ENCODE measurements at regions not wholly inside any gene's neighbourhood (a gene's known extent, or its start where the extent isn't known, plus 50 kb on each side); places are given as distances from the start of the nearest gene placed in this dataset.

DNA sequence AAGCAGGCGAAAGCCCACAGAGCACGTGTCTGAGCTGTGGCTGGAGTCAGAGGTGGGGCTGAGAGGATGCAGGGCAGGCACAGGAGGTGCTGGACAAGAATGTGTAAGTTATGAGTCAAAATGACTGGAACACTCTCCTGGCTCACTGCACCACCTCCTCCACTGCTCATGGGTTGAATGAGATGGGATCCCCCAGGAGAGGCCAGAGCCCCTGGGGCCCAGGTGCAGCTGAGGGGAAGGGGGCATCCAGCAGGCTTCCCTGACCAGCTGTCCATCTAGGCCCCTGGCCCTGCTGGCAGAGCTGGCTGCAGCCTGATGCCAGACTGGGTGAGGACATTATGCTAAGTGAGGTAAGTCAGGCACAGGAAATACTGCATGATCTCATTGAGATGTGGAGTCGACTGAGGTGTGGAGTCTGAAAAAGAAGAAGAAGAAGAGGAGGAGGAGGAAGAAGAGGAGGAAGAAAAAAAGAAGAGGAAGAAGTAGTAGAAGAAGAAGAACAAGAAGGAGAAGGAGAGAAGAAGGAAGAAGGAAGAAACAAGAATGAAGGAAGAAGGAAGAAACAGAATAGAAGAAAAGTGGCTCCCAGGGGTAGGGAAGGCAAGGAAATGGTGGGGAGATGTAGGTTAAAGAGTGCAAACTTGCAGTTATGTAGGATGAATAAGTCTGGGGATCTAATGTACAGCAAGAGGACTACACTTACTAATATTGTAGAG lies 747.4 kb downstream of the UQCRFS1 start:
- H3K9me3 ChIP-seq (replicated peaks; ENCODE audit: low read length), result no peaks in the 10 kb centered on the region
- no peak overlapping the region for H3K9ac ChIP-seq (ENCODE audit: low read depth, low read length)
- no peaks in the 10 kb centered on the region for H3K36me3 ChIP-seq (ENCODE audit: insufficient read depth, low read length)
- no peak overlapping the region for H3K4me3 ChIP-seq (ENCODE audit: low read length)
- no peaks in the 10 kb centered on the region for H3K27me3 ChIP-seq (ENCODE audit: control insufficient read depth, insufficient read depth, low read length)
- no peak overlapping the region for H3K4me2 ChIP-seq (ENCODE audit: low read length)
- H3K4me1 ChIP-seq (ENCODE audit: control insufficient read depth, insufficient read depth, low read length), result peaks cover 28% of the 10 kb centered on the region

DNA sequence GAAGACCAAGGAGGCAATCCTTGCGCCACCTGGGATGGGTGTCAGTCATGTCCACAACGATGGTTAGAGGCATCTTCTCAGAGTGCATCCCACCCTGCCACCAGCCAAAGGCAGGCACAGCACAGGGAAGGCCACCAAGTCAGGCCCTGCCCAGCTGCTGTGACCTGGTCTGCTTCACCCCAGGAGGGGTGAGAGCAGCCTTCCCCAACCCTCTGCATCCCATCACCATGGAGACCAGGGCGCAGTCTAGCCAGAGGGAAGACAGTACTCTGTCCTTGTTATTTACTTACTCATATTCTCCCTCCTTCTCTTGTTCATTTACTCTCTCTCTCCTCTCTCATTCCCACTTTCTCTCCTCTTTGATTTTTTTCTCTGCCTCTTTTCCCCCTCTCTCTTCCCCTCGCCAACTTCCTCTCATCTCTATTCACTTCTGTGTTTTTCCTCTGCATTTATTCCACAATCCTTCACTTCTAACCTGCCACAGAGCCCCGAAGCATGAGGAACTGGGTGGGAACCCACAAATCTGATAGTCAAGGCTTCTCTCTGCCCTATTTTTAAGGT lies 749.4 kb downstream of the UQCRFS1 start:
- Histone ChIP-seq H3K4me3 (ENCODE audit: low read length) (no peak overlapping the region), H3K4me2 (ENCODE audit: low read length) (no peak overlapping the region), H3K4me1 (ENCODE audit: control insufficient read depth, insufficient read depth, low read length) (peaks cover 16% of the 10 kb centered on the region), H3K27me3 (ENCODE audit: control insufficient read depth, insufficient read depth, low read length) (no peaks in the 10 kb centered on the region), H3K9me3 (replicated peaks; ENCODE audit: low read length) (no peaks in the 10 kb centered on the region), H3K9ac (ENCODE audit: low read depth, low read length) (no peak overlapping the region), H3K36me3 (ENCODE audit: insufficient read depth, low read length) (no peaks in the 10 kb centered on the region)

- no peak overlapping the region for H3K9ac ChIP-seq (ENCODE audit: low read depth, low read length)
- H3K27me3 ChIP-seq (ENCODE audit: control insufficient read depth, insufficient read depth, low read length), result no peaks in the 10 kb centered on the region
- no peak overlapping the region for H3K4me3 ChIP-seq (ENCODE audit: low read length)
- H3K9me3 ChIP-seq (replicated peaks; ENCODE audit: low read length), result no peaks in the 10 kb centered on the region
- H3K36me3 ChIP-seq (ENCODE audit: insufficient read depth, low read length), result no peaks in the 10 kb centered on the region
- no peak overlapping the region for H3K4me2 ChIP-seq (ENCODE audit: low read length)
- no peaks in the 10 kb centered on the region for H3K4me1 ChIP-seq (ENCODE audit: control insufficient read depth, insufficient read depth, low read length)
These were observed 755.3 kb downstream of the UQCRFS1 start for GRCh38 chr19:28457620-28458019.

GRCh38 chr19:28456708-28457320 lies 756.1 kb downstream of the UQCRFS1 start:
- no peaks in the 10 kb centered on the region for H3K36me3 ChIP-seq (ENCODE audit: insufficient read depth, low read length)
- no peaks in the 10 kb centered on the region for H3K9me3 ChIP-seq (replicated peaks; ENCODE audit: low read length)
- H3K27me3 ChIP-seq (ENCODE audit: control insufficient read depth, insufficient read depth, low read length), result no peaks in the 10 kb centered on the region
- no peak overlapping the region for H3K4me3 ChIP-seq (ENCODE audit: low read length)
- no peak overlapping the region for H3K4me2 ChIP-seq (ENCODE audit: low read length)
- no peaks in the 10 kb centered on the region for H3K4me1 ChIP-seq (ENCODE audit: control insufficient read depth, insufficient read depth, low read length)
- H3K9ac ChIP-seq (ENCODE audit: low read depth, low read length), result no peak overlapping the region

GRCh38 chr19:28456252-28456651 lies 756.7 kb downstream of the UQCRFS1 start:
- Histone ChIP-seq H3K4me2 (ENCODE audit: low read length) (no peak overlapping the region), H3K9me3 (replicated peaks; ENCODE audit: low read length) (no peaks in the 10 kb centered on the region), H3K4me1 (ENCODE audit: control insufficient read depth, insufficient read depth, low read length) (no peaks in the 10 kb centered on the region), H3K36me3 (ENCODE audit: insufficient read depth, low read length) (no peaks in the 10 kb centered on the region), H3K9ac (ENCODE audit: low read depth, low read length) (no peak overlapping the region), H3K4me3 (ENCODE audit: low read length) (no peak overlapping the region), H3K27me3 (ENCODE audit: control insufficient read depth, insufficient read depth, low read length) (no peaks in the 10 kb centered on the region)

DNA sequence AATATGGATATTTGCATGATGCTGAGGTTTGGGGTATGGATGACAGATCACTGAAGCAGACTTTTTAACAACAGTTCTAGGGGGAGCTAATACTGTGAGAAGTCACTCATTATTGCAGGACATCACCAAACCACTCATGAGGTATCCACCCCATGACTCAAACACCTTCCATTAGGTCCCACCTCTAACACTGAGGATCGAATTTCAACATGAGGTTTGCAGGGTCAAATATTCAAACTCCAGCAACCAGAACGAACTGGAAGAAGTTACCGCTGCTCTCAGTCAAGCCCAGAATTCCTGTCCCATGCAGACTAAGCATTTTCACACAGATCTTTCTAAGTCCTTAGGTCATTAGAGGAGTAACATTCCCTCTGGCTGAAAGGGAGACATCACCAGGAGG lies 758.9 kb downstream of the UQCRFS1 start:
- Histone ChIP-seq H3K4me3 (ENCODE audit: low read length) (no peak overlapping the region), H3K27me3 (ENCODE audit: control insufficient read depth, insufficient read depth, low read length) (no peaks in the 10 kb centered on the region), H3K36me3 (ENCODE audit: insufficient read depth, low read length) (no peaks in the 10 kb centered on the region), H3K4me2 (ENCODE audit: low read length) (no peak overlapping the region), H3K4me1 (ENCODE audit: control insufficient read depth, insufficient read depth, low read length) (no peaks in the 10 kb centered on the region), H3K9me3 (replicated peaks; ENCODE audit: low read length) (no peaks in the 10 kb centered on the region), H3K9ac (ENCODE audit: low read depth, low read length) (no peak overlapping the region)

DNA sequence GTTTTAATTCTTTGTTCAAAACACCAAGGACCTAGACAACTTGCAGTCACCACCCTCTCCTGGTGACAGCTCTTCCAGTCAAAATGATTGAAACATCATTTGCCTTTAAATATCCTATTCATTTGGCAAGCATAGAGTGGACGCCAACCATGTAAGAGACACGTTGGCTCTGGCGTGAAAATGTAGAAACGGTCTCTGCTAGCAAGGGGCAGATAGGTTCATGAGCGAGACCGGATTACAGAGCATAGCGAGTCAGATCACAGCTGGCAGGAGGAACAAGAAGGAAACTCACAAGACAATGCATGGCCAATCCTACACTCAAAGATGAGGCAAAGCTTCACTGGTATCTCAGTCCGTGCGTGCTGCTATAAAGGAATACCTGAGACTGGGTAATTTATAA lies 759.5 kb downstream of the UQCRFS1 start:
- Histone ChIP-seq H3K4me3 (ENCODE audit: low read length) (no peak overlapping the region), H3K9me3 (replicated peaks; ENCODE audit: low read length) (no peaks in the 10 kb centered on the region), H3K36me3 (ENCODE audit: insufficient read depth, low read length) (no peaks in the 10 kb centered on the region), H3K27me3 (ENCODE audit: control insufficient read depth, insufficient read depth, low read length) (no peaks in the 10 kb centered on the region), H3K4me1 (ENCODE audit: control insufficient read depth, insufficient read depth, low read length) (no peaks in the 10 kb centered on the region), H3K4me2 (ENCODE audit: low read length) (no peak overlapping the region), H3K9ac (ENCODE audit: low read depth, low read length) (no peak overlapping the region)

- Histone ChIP-seq H3K4me1 (ENCODE audit: control insufficient read depth, insufficient read depth, low read length) (no peaks in the 10 kb centered on the region), H3K27me3 (ENCODE audit: control insufficient read depth, insufficient read depth, low read length) (no peaks in the 10 kb centered on the region), H3K4me3 (ENCODE audit: low read length) (no peak overlapping the region), H3K4me2 (ENCODE audit: low read length) (no peak overlapping the region), H3K9me3 (replicated peaks; ENCODE audit: low read length) (no peaks in the 10 kb centered on the region), H3K36me3 (ENCODE audit: insufficient read depth, low read length) (no peaks in the 10 kb centered on the region), H3K9ac (ENCODE audit: low read depth, low read length) (no peak overlapping the region)
These were observed 763.1 kb downstream of the UQCRFS1 start for GRCh38 chr19:28449803-28450202.

DNA sequence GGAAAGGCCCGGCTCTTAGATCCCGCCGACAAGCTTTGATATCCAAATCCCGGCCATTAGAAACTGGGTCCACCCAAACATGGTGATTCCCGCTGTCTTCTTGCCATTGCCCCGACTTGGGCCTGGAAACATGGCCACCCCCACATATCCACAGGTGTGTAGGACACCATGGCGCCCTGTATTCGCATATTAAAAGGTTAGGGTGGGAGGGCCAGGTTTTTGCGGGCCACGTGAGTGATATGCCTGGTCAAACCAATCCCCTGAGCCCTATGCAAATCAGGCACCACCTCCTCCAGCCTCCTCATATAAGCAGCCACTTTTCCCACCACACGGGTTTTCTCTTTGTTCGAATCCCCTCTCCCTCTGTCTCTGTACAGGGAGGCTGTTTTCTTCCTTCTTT lies 766.4 kb downstream of the UQCRFS1 start:
- no peaks in the 10 kb centered on the region for H3K27me3 ChIP-seq (ENCODE audit: control insufficient read depth, insufficient read depth, low read length)
- H3K36me3 ChIP-seq (ENCODE audit: insufficient read depth, low read length), result no peaks in the 10 kb centered on the region
- H3K4me2 ChIP-seq (ENCODE audit: low read length), result no peak overlapping the region
- no peaks in the 10 kb centered on the region for H3K4me1 ChIP-seq (ENCODE audit: control insufficient read depth, insufficient read depth, low read length)
- no peak overlapping the region for H3K4me3 ChIP-seq (ENCODE audit: low read length)
- no peak overlapping the region for H3K9ac ChIP-seq (ENCODE audit: low read depth, low read length)
- H3K9me3 ChIP-seq (replicated peaks; ENCODE audit: low read length), result no peaks in the 10 kb centered on the region

- Histone ChIP-seq H3K4me3 (ENCODE audit: low read length) (no peak overlapping the region), H3K9ac (ENCODE audit: low read depth, low read length) (no peak overlapping the region), H3K9me3 (replicated peaks; ENCODE audit: low read length) (no peaks in the 10 kb centered on the region), H3K4me2 (ENCODE audit: low read length) (no peak overlapping the region), H3K4me1 (ENCODE audit: control insufficient read depth, insufficient read depth, low read length) (no peaks in the 10 kb centered on the region), H3K27me3 (ENCODE audit: control insufficient read depth, insufficient read depth, low read length) (no peaks in the 10 kb centered on the region), H3K36me3 (ENCODE audit: insufficient read depth, low read length) (no peaks in the 10 kb centered on the region)
These were observed 767.1 kb downstream of the UQCRFS1 start for GRCh38 chr19:28445826-28446225.

- H3K36me3 ChIP-seq (ENCODE audit: insufficient read depth, low read length), result no peaks in the 10 kb centered on the region
- no peaks in the 10 kb centered on the region for H3K4me1 ChIP-seq (ENCODE audit: control insufficient read depth, insufficient read depth, low read length)
- no peaks in the 10 kb centered on the region for H3K9me3 ChIP-seq (replicated peaks; ENCODE audit: low read length)
- no peak overlapping the region for H3K4me2 ChIP-seq (ENCODE audit: low read length)
- no peak overlapping the region for H3K4me3 ChIP-seq (ENCODE audit: low read length)
- H3K9ac ChIP-seq (ENCODE audit: low read depth, low read length), result no peak overlapping the region
- no peaks in the 10 kb centered on the region for H3K27me3 ChIP-seq (ENCODE audit: control insufficient read depth, insufficient read depth, low read length)
These were observed 768.6 kb downstream of the UQCRFS1 start for GRCh38 chr19:28444362-28444761.

GRCh38 chr19:28443361-28443760 lies 769.6 kb downstream of the UQCRFS1 start:
- no peaks in the 10 kb centered on the region for H3K27me3 ChIP-seq (ENCODE audit: control insufficient read depth, insufficient read depth, low read length)
- no peak overlapping the region for H3K4me3 ChIP-seq (ENCODE audit: low read length)
- H3K9me3 ChIP-seq (replicated peaks; ENCODE audit: low read length), result no peaks in the 10 kb centered on the region
- H3K36me3 ChIP-seq (ENCODE audit: insufficient read depth, low read length), result no peaks in the 10 kb centered on the region
- no peak overlapping the region for H3K4me2 ChIP-seq (ENCODE audit: low read length)
- H3K9ac ChIP-seq (ENCODE audit: low read depth, low read length), result no peak overlapping the region
- H3K4me1 ChIP-seq (ENCODE audit: control insufficient read depth, insufficient read depth, low read length), result no peaks in the 10 kb centered on the region
